Aorta (tissue), 5 donors: ENCODE measurements at regions not wholly inside any gene's neighbourhood (a gene's known extent, or its start where the extent isn't known, plus 50 kb on each side); places are given as distances from the start of the nearest gene placed in this dataset.
A peak's percentile ranks its signal among the peaks of the same experiment; 100 is the strongest.
"Not testable (repeated sequence)": the region's sequence is repeated elsewhere in the genome, so short reads cannot be mapped to it uniquely, and the experiment has no call there.

Experiments used
- ATAC-seq: fragments of 200-7000 bp; cut with Tn5 transposase; one replicate; pipeline ENCODE4 v1.9.1; 2022; ENCODE audit warnings: moderate library complexity; ENCODE audit not compliant: low FRiP score
- DNase-seq, 2 donors: peaks; one replicate each; pipeline ENCODE4 v3.0.0-alpha.2; 2020
- H3K27ac ChIP-seq, 2 donors: one replicate each; pipeline ENCODE4 v1.5.1; 2013; ENCODE audit warnings: low read length in 2 of 2, mild to moderate bottlenecking in 2 of 2, moderate library complexity in 2 of 2, control low read depth in 1 of 2, inconsistent platforms in 1 of 2, low read depth in 1 of 2
- H3K27me3 ChIP-seq, 2 donors: one replicate each; pipeline ENCODE4 v1.6.1; 2013; ENCODE audit warnings: control low read depth in 1 of 2, low read length in 1 of 2, mild to moderate bottlenecking in 1 of 2, moderate library complexity in 1 of 2; ENCODE audit not compliant: insufficient read depth in 2 of 2, control insufficient read depth in 1 of 2
- H3K36me3 ChIP-seq, 2 donors: one replicate each; pipeline ENCODE4 v1.6.1; 2013; ENCODE audit warnings: control low read depth in 1 of 2, low read length in 1 of 2, mild to moderate bottlenecking in 1 of 2; ENCODE audit not compliant: insufficient read depth in 2 of 2, control insufficient read depth in 1 of 2
- H3K4me1 ChIP-seq, 2 donors: one replicate each; pipeline ENCODE4 v1.6.1; 2013; ENCODE audit warnings: low read length in 2 of 2, control low read depth in 1 of 2, mild to moderate bottlenecking in 1 of 2, moderate library complexity in 1 of 2; ENCODE audit not compliant: insufficient read depth in 2 of 2, control insufficient read depth in 1 of 2
- H3K4me3 ChIP-seq, 2 donors: one replicate each; pipeline ENCODE4 v1.5.1; 2013; ENCODE audit warnings: low read length in 2 of 2, control low read depth in 1 of 2, mild to moderate bottlenecking in 1 of 2
- H3K9me3 ChIP-seq: one replicate; pipeline ENCODE4 v1.6.1; 2013; ENCODE audit warnings: mild to moderate bottlenecking, low read length; ENCODE audit not compliant: control insufficient read depth
- WGBS, 2 donors: extraction: QIAGEN DNeasy Blood & Tissue Kit; methylation state at CpG; one replicate each; pipeline ENCODE4 v1.1.7; 2013; 5-methylcytosine and 5-hydroxymethylcytosine counted together
- intact Hi-C, 2 donors: fragments of 100-400 bp; cut with DNase I; formaldehyde crosslinking; loops; one replicate each; pipeline versions ENCODE4 v1.14.2 to v1.15.0; 2022
- donor health status: healthy with polysubstance abuse.
- donor health status: Bipolar disorder and iron deficiency.
- donor health status: DM: no; HTN: no; CAD: no.
- donor health status: DM: no; HTN: no; CAD: no.
- donor health status: DM: yes; HTN: yes; CAD: no.

DNA sequence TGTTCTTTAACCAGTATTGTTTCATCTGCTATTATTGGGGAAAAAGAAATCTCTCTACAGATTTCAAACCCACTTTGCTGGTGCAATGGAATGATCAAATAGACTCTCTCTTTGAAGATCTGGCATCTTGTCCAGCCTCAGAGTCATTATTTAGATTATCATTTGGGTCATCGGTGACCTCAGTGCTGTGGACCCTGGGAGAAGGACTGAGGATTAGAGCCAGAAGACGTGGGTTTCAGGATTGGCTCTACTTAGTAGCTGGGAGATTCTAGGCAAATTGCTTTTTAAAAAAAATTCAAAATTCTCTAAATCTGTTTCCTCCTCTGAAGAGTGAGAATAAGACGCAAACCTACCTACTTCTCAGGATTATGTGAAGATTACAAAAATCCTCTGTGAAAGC is 107.6 kb upstream of the CTAGE1 start:
- H3K4me3 ChIP-seq = no peak overlapping the region
- DNase-seq (no peak), ATAC-seq (no peak)
- intact Hi-C loops = no loop called here
- H3K4me1 ChIP-seq = no peaks in the 10 kb centered on the region
- no peaks in the 10 kb centered on the region for H3K27me3 ChIP-seq
- no peak overlapping the region for H3K27ac ChIP-seq
- no peaks in the 10 kb centered on the region for H3K36me3 ChIP-seq
- H3K9me3 ChIP-seq = no peaks in the 10 kb centered on the region
- WGBS, 2 donors = 63 to 75% methylated on average over 3 of the region's 3 CpGs

DNA sequence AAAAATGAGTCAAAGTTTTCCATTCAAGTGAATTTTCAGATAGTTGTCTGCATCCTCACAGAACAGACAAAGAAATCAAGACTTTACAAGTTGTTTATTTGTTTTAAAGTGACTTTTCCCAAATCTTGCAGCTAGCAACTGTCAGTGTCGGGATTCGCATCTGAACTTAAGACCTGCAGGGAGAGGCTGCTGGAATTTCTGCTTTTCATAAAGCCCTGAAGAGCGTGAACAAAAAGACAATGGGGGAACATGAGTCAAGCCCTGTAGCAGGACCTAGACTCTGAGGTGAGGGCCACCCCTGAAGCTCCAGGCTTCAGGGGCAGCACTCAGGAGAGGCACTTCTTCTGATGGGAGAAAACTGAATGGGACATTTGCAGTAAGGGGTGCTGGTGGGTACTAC is 108.2 kb upstream of the CTAGE1 start:
- H3K4me1 ChIP-seq = no peaks in the 10 kb centered on the region
- 89 to 97% methylated on average over 3 of the region's 3 CpGs for WGBS, 2 donors
- H3K4me3 ChIP-seq = no peak overlapping the region
- H3K9me3 ChIP-seq = no peaks in the 10 kb centered on the region
- no peak overlapping the region for H3K27ac ChIP-seq
- ATAC-seq (no peak), DNase-seq (no peak)
- no peaks in the 10 kb centered on the region for H3K27me3 ChIP-seq
- no peaks in the 10 kb centered on the region for H3K36me3 ChIP-seq
- intact Hi-C loops = no loop called here

DNA sequence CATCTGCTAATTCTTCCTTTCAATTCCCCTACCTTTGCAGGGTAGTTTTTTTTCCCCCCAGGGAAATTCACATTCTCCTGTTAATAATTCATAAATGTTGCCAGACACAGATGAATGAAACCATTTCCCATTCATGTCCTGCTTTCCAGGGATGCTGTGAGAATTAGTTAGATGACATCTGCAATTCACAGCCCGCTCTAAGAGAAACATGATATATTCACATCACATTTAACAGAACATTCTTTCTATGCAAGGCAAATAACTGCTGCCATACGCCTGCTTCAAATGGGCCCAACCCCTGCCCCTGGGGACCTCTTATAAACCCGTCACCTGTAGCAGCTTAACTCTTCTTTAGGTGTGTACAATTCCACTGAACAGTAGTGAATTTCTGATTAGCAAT is 110.6 kb upstream of the CTAGE1 start:
- Histone ChIP-seq H3K4me1 (no peaks in the 10 kb centered on the region), H3K36me3 (no peaks in the 10 kb centered on the region), H3K27ac (no peak overlapping the region), H3K4me3 (no peak overlapping the region), H3K27me3 (no peaks in the 10 kb centered on the region), H3K9me3 (no peaks in the 10 kb centered on the region)
- ATAC-seq = no peak
- DNase-seq = no peak
- intact Hi-C loops = no loop called here
- 89 to 95% methylated on average over 3 of the region's 3 CpGs for WGBS, 2 donors

DNA sequence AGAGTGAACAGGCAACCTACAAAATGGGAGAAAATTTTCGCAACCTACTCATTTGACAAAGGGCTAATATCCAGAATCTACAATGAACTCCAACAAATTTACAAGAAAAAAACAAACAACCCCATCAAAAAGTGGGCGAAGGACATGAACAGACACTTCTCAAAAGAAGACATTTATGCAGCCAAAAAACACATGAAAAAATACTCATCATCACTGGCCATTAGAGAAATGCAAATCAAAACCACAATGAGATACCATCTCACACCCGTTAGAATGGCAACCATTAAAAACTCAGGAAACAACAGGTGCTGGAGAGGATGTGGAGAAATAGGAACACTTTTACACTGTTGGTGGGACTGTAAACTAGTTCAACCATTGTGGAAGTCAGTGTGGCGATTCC is 117.0 kb upstream of the CTAGE1 start:
- H3K9me3 ChIP-seq, H3K36me3 ChIP-seq, H3K4me1 ChIP-seq, DNase-seq, intact Hi-C loops, ATAC-seq, H3K4me3 ChIP-seq, H3K27me3 ChIP-seq, H3K27ac ChIP-seq: not testable (repeated sequence)
- 94 to 95% methylated on average over 2 of the region's 4 CpGs for WGBS, 2 donors

DNA sequence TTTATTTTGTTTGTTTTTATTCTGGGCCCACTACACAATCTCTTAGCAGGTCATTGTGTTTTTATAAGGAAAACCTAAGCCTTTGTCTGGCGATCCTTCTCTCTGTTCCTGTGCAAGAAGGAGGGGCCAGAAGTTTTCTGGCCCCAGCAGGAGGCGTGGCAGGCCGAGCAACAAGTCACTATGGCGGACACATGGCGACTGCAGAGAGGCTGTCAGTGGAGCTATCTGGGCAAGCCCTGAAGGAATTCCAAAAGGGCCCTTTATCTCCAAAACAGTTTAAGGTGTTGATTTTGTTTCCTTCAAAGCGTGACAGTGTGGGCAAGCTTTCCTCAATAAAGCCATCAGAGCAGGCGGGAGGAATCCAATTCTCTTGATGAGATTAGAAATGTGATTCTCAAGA is 118.8 kb upstream of the CTAGE1 start:
- Histone ChIP-seq H3K9me3 (no peaks in the 10 kb centered on the region), H3K4me1 (peaks cover 0 to 4% of the 10 kb centered on the region in 2 donors), H3K27me3 (no peaks in the 10 kb centered on the region), H3K36me3 (no peaks in the 10 kb centered on the region), H3K27ac (no peak overlapping the region), H3K4me3 (no peak overlapping the region)
- DNase-seq (no peak), ATAC-seq (no peak)
- WGBS, 2 donors = 81 to 85% methylated on average over 7 of the region's 7 CpGs
- intact Hi-C loops = no loop called here

DNA sequence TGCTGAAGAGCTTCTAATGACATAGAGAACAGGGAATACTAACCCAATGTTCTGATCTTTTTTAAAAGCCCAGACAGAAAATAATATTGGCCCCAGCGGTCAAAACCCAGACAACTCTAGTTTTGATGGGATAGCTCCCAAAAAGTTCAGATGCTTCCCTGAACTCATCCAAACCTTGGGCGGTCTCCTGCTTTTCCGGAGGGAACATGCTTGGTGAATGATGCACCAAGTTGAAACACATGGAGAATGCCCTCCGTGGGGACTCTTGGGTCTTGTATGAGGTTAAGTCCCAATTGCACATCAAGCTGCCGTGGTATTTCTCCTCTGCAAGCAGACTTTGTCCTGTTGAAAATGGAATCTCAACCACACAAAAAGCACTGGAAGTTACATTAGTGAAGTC is 120.7 kb upstream of the CTAGE1 start:
- ATAC-seq (peak; percentile 74), DNase-seq (peak in 1 of 2 donors; percentile 67)
- Histone ChIP-seq H3K4me3 (no peak overlapping the region), H3K4me1 (peaks cover 4 to 7% of the 10 kb centered on the region in 2 donors), H3K36me3 (no peaks in the 10 kb centered on the region), H3K9me3 (no peaks in the 10 kb centered on the region), H3K27ac (no peak overlapping the region), H3K27me3 (no peaks in the 10 kb centered on the region)
- intact Hi-C loops = no loop called here
- WGBS, 2 donors = 84 to 86% methylated on average over 5 of the region's 5 CpGs

DNA sequence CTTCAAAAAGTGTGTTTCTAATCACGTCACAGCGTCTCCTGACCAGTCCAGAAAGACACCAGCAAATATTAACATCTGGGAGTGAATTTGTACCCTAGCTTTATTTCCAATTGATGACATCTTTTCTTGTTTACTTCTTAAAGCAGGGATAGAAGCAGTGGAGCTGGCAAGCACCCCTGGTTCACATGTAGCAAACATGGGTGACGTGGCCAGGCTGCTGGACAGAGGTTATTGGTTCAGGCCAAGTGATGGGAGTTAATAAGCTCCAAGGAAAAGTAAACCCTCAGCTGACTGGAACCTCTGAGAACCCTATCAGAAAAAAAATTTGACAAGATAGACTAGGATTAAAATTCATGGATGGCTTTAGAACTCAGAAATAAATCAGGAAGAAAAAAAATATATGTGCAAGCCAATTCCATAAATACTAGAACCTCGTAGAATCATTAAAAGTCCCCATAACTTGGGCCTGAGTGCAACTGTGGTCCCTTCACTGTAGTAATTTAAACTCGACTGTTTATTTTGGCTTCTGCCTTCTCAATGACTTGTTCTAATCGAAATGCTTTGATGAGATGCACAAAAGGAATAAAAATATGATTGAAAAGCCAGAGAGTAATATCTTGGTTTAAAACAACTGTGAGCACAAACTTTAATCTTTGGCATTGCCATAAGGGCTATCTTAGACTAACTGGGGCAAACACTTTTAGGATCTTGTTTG is 121.5 kb upstream of the CTAGE1 start:
- H3K9me3 ChIP-seq = no peaks in the 10 kb centered on the region
- peak; percentile 81 for ATAC-seq
- peaks cover 4 to 7% of the 10 kb centered on the region in 2 donors for H3K4me1 ChIP-seq
- no peaks in the 10 kb centered on the region for H3K36me3 ChIP-seq
- DNase-seq = peak; percentile 61 to 77
- H3K4me3 ChIP-seq = no peak overlapping the region
- intact Hi-C loops = no loop called here
- no peak overlapping the region for H3K27ac ChIP-seq
- no peaks in the 10 kb centered on the region for H3K27me3 ChIP-seq
- 36 to 42% methylated on average over 6 of the region's 6 CpGs for WGBS, 2 donors

DNA sequence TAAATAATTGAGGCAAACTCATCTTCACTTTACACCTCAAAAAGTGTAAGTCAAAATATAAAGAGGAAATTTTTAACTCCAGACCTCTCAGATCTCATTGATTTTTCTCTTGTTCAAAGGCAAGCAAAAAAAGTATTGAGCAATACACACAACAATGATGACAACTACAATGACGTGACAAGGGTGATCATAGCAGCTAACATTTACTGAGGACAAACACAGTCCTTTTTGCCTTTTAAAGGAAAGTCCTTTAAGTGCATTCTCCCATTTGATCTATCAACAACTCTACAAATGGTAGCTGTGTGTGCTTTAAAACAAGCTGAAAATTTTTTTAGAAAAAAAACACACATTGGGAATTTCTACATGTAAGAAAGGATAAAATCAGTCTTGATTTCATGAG is 123.5 kb upstream of the CTAGE1 start:
- intact Hi-C loops = loop anchor here (2.0 to 5.0 kb wide), 2 partner anchors 36 to 44 kb away; no protein-coding TSS in a partner anchor
- DNase-seq (no peak), ATAC-seq (no peak)
- H3K36me3 ChIP-seq = no peaks in the 10 kb centered on the region
- no peaks in the 10 kb centered on the region for H3K9me3 ChIP-seq
- H3K27ac ChIP-seq = no peak overlapping the region
- no peak overlapping the region for H3K4me3 ChIP-seq
- no peaks in the 10 kb centered on the region for H3K27me3 ChIP-seq
- H3K4me1 ChIP-seq = peaks cover 7 to 9% of the 10 kb centered on the region in 2 donors
- WGBS, 2 donors = 79 to 91% methylated on average over 1 of the region's 1 CpG

DNA sequence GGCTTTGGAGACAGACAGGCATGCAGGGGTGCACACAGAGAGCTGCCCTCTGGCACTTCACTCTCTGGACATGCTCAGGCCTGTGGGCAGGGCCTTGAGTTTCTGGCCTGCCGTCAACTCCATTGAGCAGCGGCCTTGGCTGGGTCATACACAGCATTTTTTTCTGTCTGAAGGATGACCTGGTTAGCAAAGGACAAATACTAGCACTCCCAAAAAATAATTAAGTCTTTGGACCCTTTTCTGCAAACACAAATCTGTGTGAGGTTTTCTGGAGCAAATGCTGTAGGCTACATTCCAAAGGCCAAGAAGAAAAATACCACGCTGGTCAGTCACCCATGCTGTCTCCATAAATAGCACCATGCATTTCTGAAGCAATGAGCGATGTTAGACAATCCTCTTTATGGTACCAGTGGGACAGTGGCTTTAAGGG is 124.7 kb upstream of the CTAGE1 start:
- ATAC-seq (peak; percentile 66), DNase-seq (peak; percentile 79)
- H3K36me3 ChIP-seq = no peaks in the 10 kb centered on the region
- WGBS, 2 donors = 2 to 6% methylated on average over 4 of the region's 4 CpGs
- peaks cover 8 to 14% of the 10 kb centered on the region in 2 donors for H3K4me1 ChIP-seq
- H3K27ac ChIP-seq = peak overlapping the region in 1 of 2 donors; percentile 97
- no peaks in the 10 kb centered on the region for H3K9me3 ChIP-seq
- intact Hi-C loops = loop anchor here in 1 of 2 donors (5.0 kb wide), 1 partner anchor 45 kb away; no protein-coding TSS in a partner anchor
- no peaks in the 10 kb centered on the region for H3K27me3 ChIP-seq
- H3K4me3 ChIP-seq = no peak overlapping the region
